Suprapubic skin (tissue), 4 donors: ENCODE measurements at regions not wholly inside any gene's neighbourhood (a gene's known extent, or its start where the extent isn't known, plus 50 kb on each side); places are given as distances from the start of the nearest gene placed in this dataset.

Experiments used
- DNase-seq, 2 donors: peaks; one replicate each; pipeline ENCODE4 v3.0.0-alpha.2; 2019; ENCODE audit warnings: low spot score in 2 of 2
- H3K27ac ChIP-seq: fragments of 200-600 bp; sonication (generic); one replicate; pipeline ENCODE4 v1.5.1; 2019
- H3K27me3 ChIP-seq: fragments of 200-600 bp; sonication (generic); one replicate; pipeline ENCODE4 v1.5.1; 2019
- H3K36me3 ChIP-seq: fragments of 200-600 bp; sonication (generic); one replicate; pipeline ENCODE4 v1.5.1; 2019
- H3K4me1 ChIP-seq: fragments of 200-600 bp; sonication (generic); one replicate; pipeline ENCODE4 v1.5.1; 2019
- H3K4me3 ChIP-seq: fragments of 200-600 bp; sonication (generic); one replicate; pipeline ENCODE4 v1.5.1; 2019; ENCODE audit warnings: mild to moderate bottlenecking
- H3K9me3 ChIP-seq: fragments of 200-600 bp; sonication (generic); one replicate; pipeline ENCODE4 v1.5.1; 2019
- CTCF ChIP-seq, 2 donors: fragments of 200-600 bp in 1 of 2; fragments of 450-650 bp in 1 of 2; sonication (generic) in 1 of 2; IDR thresholded peaks; one replicate each; pipeline ENCODE4 v1.5.1; 2016 to 2019; ENCODE audit warnings: antibody characterized with exemption in 2 of 2, mild to moderate bottlenecking in 1 of 2, moderate library complexity in 1 of 2
- EP300 ChIP-seq: sonication (generic); formaldehyde crosslinking; IDR thresholded peaks from one replicate; pipeline ENCODE4 v1.6.1; 2017; ENCODE audit warnings: antibody characterized with exemption
- POLR2A ChIP-seq, 2 donors: fragments of 450-650 bp; IDR thresholded peaks; one replicate each; pipeline ENCODE4 v1.6.1; 2017; ENCODE audit warnings: antibody characterized with exemption in 2 of 2, mild to moderate bottlenecking in 2 of 2, moderate library complexity in 2 of 2
- POLR2AphosphoS5 ChIP-seq, 3 donors: sonication (generic); formaldehyde crosslinking; IDR thresholded peaks; one replicate each; pipeline ENCODE4 v1.6.1; 2017; ENCODE audit warnings: antibody characterized with exemption in 3 of 3
- WGBS: methylation state at CpG from one replicate; pipeline ENCODE4 v1.1.5; 2018; 5-methylcytosine and 5-hydroxymethylcytosine counted together

GRCh38 chr17:79535728-79536025 is 75.2 kb downstream of the RBFOX3 start:
- no peaks in the 10 kb centered on the region for H3K4me1 ChIP-seq
- no peak for DNase-seq
- TF ChIP-seq POLR2AphosphoS5 (IDR thresholded peaks at IDR 0.05) (no peak), CTCF (IDR thresholded peaks at IDR 0.05) (no peak), EP300 (no peak)
- H3K4me3 ChIP-seq: no peak overlapping the region
- H3K36me3 ChIP-seq: no peaks in the 10 kb centered on the region
- no peaks in the 10 kb centered on the region for H3K9me3 ChIP-seq
- H3K27me3 ChIP-seq: peaks cover 41% of the 10 kb centered on the region
- no peak overlapping the region for H3K27ac ChIP-seq
- 90% methylated on average over 5 of the region's 5 CpGs for WGBS

GRCh38 chr17:79534851-79535727 is 75.8 kb downstream of the RBFOX3 start:
- TF ChIP-seq POLR2AphosphoS5 (IDR thresholded peaks at IDR 0.05): no peak
- TF ChIP-seq CTCF (IDR thresholded peaks at IDR 0.05): no peak
- TF ChIP-seq POLR2A (IDR thresholded peaks at IDR 0.05): no peak
- H3K4me1 ChIP-seq: no peaks in the 10 kb centered on the region
- DNase-seq: no peak
- peaks cover 41% of the 10 kb centered on the region for H3K27me3 ChIP-seq
- H3K4me3 ChIP-seq: no peak overlapping the region
- WGBS: 89% methylated on average over 22 of the region's 23 CpGs
- H3K36me3 ChIP-seq: no peaks in the 10 kb centered on the region
- no peaks in the 10 kb centered on the region for H3K9me3 ChIP-seq
- no peak overlapping the region for H3K27ac ChIP-seq

GRCh38 chr17:79534111-79534510 is 76.7 kb downstream of the RBFOX3 start:
- H3K27me3 ChIP-seq: peaks cover 50% of the 10 kb centered on the region
- H3K27ac ChIP-seq: no peak overlapping the region
- no peak overlapping the region for H3K4me3 ChIP-seq
- DNase-seq: no peak
- H3K9me3 ChIP-seq: no peaks in the 10 kb centered on the region
- TF ChIP-seq POLR2AphosphoS5 (IDR thresholded peaks at IDR 0.05): no peak
- TF ChIP-seq POLR2A (IDR thresholded peaks at IDR 0.05): no peak
- no peak for TF ChIP-seq EP300
- no peak for TF ChIP-seq CTCF (IDR thresholded peaks at IDR 0.05)
- no peaks in the 10 kb centered on the region for H3K4me1 ChIP-seq
- no peaks in the 10 kb centered on the region for H3K36me3 ChIP-seq
- 83% methylated on average over 11 of the region's 11 CpGs for WGBS

- H3K9me3 ChIP-seq: no peaks in the 10 kb centered on the region
- peaks cover 60% of the 10 kb centered on the region for H3K27me3 ChIP-seq
- no peak for DNase-seq
- no peak overlapping the region for H3K4me3 ChIP-seq
- H3K36me3 ChIP-seq: no peaks in the 10 kb centered on the region
- H3K4me1 ChIP-seq: no peaks in the 10 kb centered on the region
- H3K27ac ChIP-seq: no peak overlapping the region
- WGBS: 83% methylated on average over 8 of the region's 12 CpGs
- no peak for TF ChIP-seq POLR2AphosphoS5 (IDR thresholded peaks at IDR 0.05)
- TF ChIP-seq POLR2A (IDR thresholded peaks at IDR 0.05): no peak
- no peak for TF ChIP-seq EP300
- no peak for TF ChIP-seq CTCF (IDR thresholded peaks at IDR 0.05)
Measured at GRCh38 chr17:79533116-79533515, 77.7 kb downstream of the RBFOX3 start.

- DNase-seq: no peak
- H3K4me1 ChIP-seq: no peaks in the 10 kb centered on the region
- H3K36me3 ChIP-seq: no peaks in the 10 kb centered on the region
- no peak overlapping the region for H3K4me3 ChIP-seq
- peaks cover 63% of the 10 kb centered on the region for H3K27me3 ChIP-seq
- no peaks in the 10 kb centered on the region for H3K9me3 ChIP-seq
- WGBS: 72% methylated on average over 10 of the region's 10 CpGs
- TF ChIP-seq POLR2A (IDR thresholded peaks at IDR 0.05) (no peak), EP300 (no peak), POLR2AphosphoS5 (IDR thresholded peaks at IDR 0.05) (no peak), CTCF (IDR thresholded peaks at IDR 0.05) (no peak)
- H3K27ac ChIP-seq: no peak overlapping the region
Measured at GRCh38 chr17:79532107-79532790, 78.6 kb downstream of the RBFOX3 start.
